Stimulated activated naive CD8-positive, alpha-beta T cell treated with anti-CD3 and anti-CD28 coated beads, Interleukin-15, Interleukin-2, amounts not matched to agents 100 ng/mL and 50 ng/mL, for 24 hours (primary cell): ENCODE measurements at regions not wholly inside any gene's neighbourhood (a gene's known extent, or its start where the extent isn't known, plus 50 kb on each side); places are given as distances from the start of the nearest gene placed in this dataset.
A peak's percentile ranks its signal among the peaks of the same experiment; 100 is the strongest.

Source experiments
- H3K27ac Mint-ChIP-seq: one replicate; pipeline ENCODE4 v1.8.0; 2021; ENCODE audit warnings: mild to moderate bottlenecking, mixed read lengths
- H3K27me3 Mint-ChIP-seq: one replicate; pipeline ENCODE4 v1.8.0; 2021; ENCODE audit warnings: mixed read lengths
- H3K36me3 Mint-ChIP-seq: one replicate; pipeline ENCODE4 v1.8.0; 2021; ENCODE audit warnings: low read depth, mixed read lengths
- H3K4me1 Mint-ChIP-seq: one replicate; pipeline ENCODE4 v1.8.0; 2021; ENCODE audit warnings: low read depth, mixed read lengths
- H3K4me3 Mint-ChIP-seq: one replicate; pipeline ENCODE4 v1.8.0; 2021; ENCODE audit warnings: mild to moderate bottlenecking, mixed read lengths
- H3K9me3 Mint-ChIP-seq: one replicate; pipeline ENCODE4 v1.8.0; 2021; ENCODE audit warnings: mixed read lengths

GRCh38 chr12:127060933-127061332 lies 1206.0 kb upstream of the TMEM132C start:
- Mint-ChIP-seq H3K27ac (no peak overlapping the region), H3K9me3 (no peaks in the 10 kb centered on the region), H3K4me3 (no peak overlapping the region), H3K4me1 (no peaks in the 10 kb centered on the region), H3K27me3 (no peaks in the 10 kb centered on the region), H3K36me3 (no peaks in the 10 kb centered on the region)

- Mint-ChIP-seq H3K36me3 (no peaks in the 10 kb centered on the region), H3K27ac (no peak overlapping the region)
Measured at GRCh38 chr12:127063339-127064072, 1203.5 kb upstream of the TMEM132C start.

GRCh38 chr12:127064207-127064606 lies 1202.8 kb upstream of the TMEM132C start:
- Mint-ChIP-seq H3K36me3 (no peaks in the 10 kb centered on the region), H3K27me3 (no peaks in the 10 kb centered on the region), H3K4me3 (no peak overlapping the region), H3K9me3 (no peaks in the 10 kb centered on the region), H3K4me1 (no peaks in the 10 kb centered on the region), H3K27ac (no peak overlapping the region)

More at GRCh38 chr12:127063339-127064072, 1203.5 kb upstream of the TMEM132C start:
- no peaks in the 10 kb centered on the region for H3K9me3 Mint-ChIP-seq
- H3K27me3 Mint-ChIP-seq = no peaks in the 10 kb centered on the region
- H3K4me1 Mint-ChIP-seq = no peaks in the 10 kb centered on the region
- no peak overlapping the region for H3K4me3 Mint-ChIP-seq

- no peaks in the 10 kb centered on the region for H3K9me3 Mint-ChIP-seq
- H3K36me3 Mint-ChIP-seq = no peaks in the 10 kb centered on the region
- H3K4me1 Mint-ChIP-seq = no peaks in the 10 kb centered on the region
- no peak overlapping the region for H3K4me3 Mint-ChIP-seq
- no peak overlapping the region for H3K27ac Mint-ChIP-seq
- H3K27me3 Mint-ChIP-seq = no peaks in the 10 kb centered on the region
Measured at GRCh38 chr12:127065595-127065994, 1201.4 kb upstream of the TMEM132C start.

- Mint-ChIP-seq H3K36me3 (no peaks in the 10 kb centered on the region), H3K4me3 (no peak overlapping the region), H3K9me3 (no peaks in the 10 kb centered on the region), H3K27me3 (peaks cover 6% of the 10 kb centered on the region), H3K4me1 (no peaks in the 10 kb centered on the region), H3K27ac (no peak overlapping the region)
Measured at GRCh38 chr12:127070515-127071157, 1196.3 kb upstream of the TMEM132C start.

GRCh38 chr12:127074161-127074560 lies 1192.8 kb upstream of the TMEM132C start:
- H3K4me3 Mint-ChIP-seq = no peak overlapping the region
- H3K27ac Mint-ChIP-seq = no peak overlapping the region

GRCh38 chr12:127075981-127076380 lies 1191.0 kb upstream of the TMEM132C start:
- Mint-ChIP-seq H3K4me3 (no peak overlapping the region), H3K9me3 (no peaks in the 10 kb centered on the region), H3K4me1 (no peaks in the 10 kb centered on the region), H3K36me3 (no peaks in the 10 kb centered on the region), H3K27me3 (peaks cover 12% of the 10 kb centered on the region), H3K27ac (no peak overlapping the region)

More at GRCh38 chr12:127074161-127074560, 1192.8 kb upstream of the TMEM132C start:
- Mint-ChIP-seq H3K9me3 (no peaks in the 10 kb centered on the region), H3K27me3 (peaks cover 12% of the 10 kb centered on the region), H3K36me3 (no peaks in the 10 kb centered on the region), H3K4me1 (no peaks in the 10 kb centered on the region)

GRCh38 chr12:127077262-127078045 lies 1189.5 kb upstream of the TMEM132C start:
- Mint-ChIP-seq H3K27me3 (peaks cover 12% of the 10 kb centered on the region), H3K4me3 (no peak overlapping the region), H3K27ac (no peak overlapping the region), H3K36me3 (no peaks in the 10 kb centered on the region), H3K9me3 (no peaks in the 10 kb centered on the region), H3K4me1 (no peaks in the 10 kb centered on the region)

- Mint-ChIP-seq H3K4me1 (peaks cover 8% of the 10 kb centered on the region), H3K9me3 (no peaks in the 10 kb centered on the region), H3K4me3 (no peak overlapping the region), H3K27ac (no peak overlapping the region), H3K27me3 (peaks cover 12% of the 10 kb centered on the region), H3K36me3 (no peaks in the 10 kb centered on the region)
Measured at GRCh38 chr12:127078577-127079350, 1188.2 kb upstream of the TMEM132C start.

GRCh38 chr12:127079636-127080035 lies 1187.3 kb upstream of the TMEM132C start:
- Mint-ChIP-seq H3K4me3 (no peak overlapping the region), H3K4me1 (peaks cover 9% of the 10 kb centered on the region), H3K9me3 (no peaks in the 10 kb centered on the region), H3K27me3 (peaks cover 12% of the 10 kb centered on the region), H3K27ac (no peak overlapping the region), H3K36me3 (no peaks in the 10 kb centered on the region)

- no peaks in the 10 kb centered on the region for H3K36me3 Mint-ChIP-seq
- H3K9me3 Mint-ChIP-seq = no peaks in the 10 kb centered on the region
- no peak overlapping the region for H3K27ac Mint-ChIP-seq
- peaks cover 9% of the 10 kb centered on the region for H3K4me1 Mint-ChIP-seq
- peaks cover 6% of the 10 kb centered on the region for H3K27me3 Mint-ChIP-seq
- no peak overlapping the region for H3K4me3 Mint-ChIP-seq
Measured at GRCh38 chr12:127081058-127081457, 1185.9 kb upstream of the TMEM132C start.

- Mint-ChIP-seq H3K27ac (peak overlapping the region; percentile 54), H3K27me3 (no peaks in the 10 kb centered on the region)
Measured at GRCh38 chr12:127083008-127083949, 1183.7 kb upstream of the TMEM132C start.

GRCh38 chr12:127101076-127101475 lies 1165.9 kb upstream of the TMEM132C start:
- Mint-ChIP-seq H3K27ac (no peak overlapping the region), H3K27me3 (peaks cover 8% of the 10 kb centered on the region), H3K4me3 (no peak overlapping the region)

More at GRCh38 chr12:127083008-127083949, 1183.7 kb upstream of the TMEM132C start:
- Mint-ChIP-seq H3K4me1 (peaks cover 9% of the 10 kb centered on the region), H3K4me3 (peak overlapping the region; percentile 49), H3K36me3 (no peaks in the 10 kb centered on the region), H3K9me3 (no peaks in the 10 kb centered on the region)

GRCh38 chr12:127106041-127106440 lies 1160.9 kb upstream of the TMEM132C start:
- Mint-ChIP-seq H3K4me1 (no peaks in the 10 kb centered on the region), H3K4me3 (no peak overlapping the region), H3K9me3 (no peaks in the 10 kb centered on the region), H3K27ac (no peak overlapping the region), H3K27me3 (peaks cover 21% of the 10 kb centered on the region), H3K36me3 (no peaks in the 10 kb centered on the region)

More at GRCh38 chr12:127101076-127101475, 1165.9 kb upstream of the TMEM132C start:
- no peaks in the 10 kb centered on the region for H3K36me3 Mint-ChIP-seq
- H3K9me3 Mint-ChIP-seq = no peaks in the 10 kb centered on the region
- H3K4me1 Mint-ChIP-seq = no peaks in the 10 kb centered on the region
